H9 (cell line): ENCODE measurements at regions not wholly inside any gene's neighbourhood (a gene's known extent, or its start where the extent isn't known, plus 50 kb on each side); places are given as distances from the start of the nearest gene placed in this dataset.
"Not testable (repeated sequence)": the region's sequence is repeated elsewhere in the genome, so short reads cannot be mapped to it uniquely, and the experiment has no call there.

Experiments
- DNase-seq: peaks from one replicate; pipeline ENCODE4 v3.0.0-alpha.2; 2017
- H2AFZ ChIP-seq: one replicate; pipeline ENCODE4 v1.6.1; 2013; ENCODE audit warnings: mild to moderate bottlenecking, low read length, control low read depth, moderate library complexity
- H2AK5ac ChIP-seq: 2 replicates; pipeline ENCODE4 v1.6.1; 2013; ENCODE audit warnings: low read length, control low read depth, mixed read lengths; ENCODE audit not compliant: insufficient read length
- H2BK120ac ChIP-seq: one replicate; pipeline ENCODE4 v1.6.1; 2013; ENCODE audit warnings: low read depth, mild to moderate bottlenecking, low read length, control low read depth, inconsistent platforms; ENCODE audit not compliant: poor library complexity, severe bottlenecking
- H2BK12ac ChIP-seq: 2 replicates; pipeline ENCODE4 v1.6.1; 2013; ENCODE audit warnings: low read length, control low read depth, mixed read lengths, low read depth; ENCODE audit not compliant: insufficient read length
- H2BK15ac ChIP-seq: 2 replicates; pipeline ENCODE4 v1.6.1; 2013; ENCODE audit warnings: low read depth, low read length, control low read depth
- H2BK20ac ChIP-seq: one replicate; pipeline ENCODE4 v1.6.1; 2013; ENCODE audit warnings: low read depth, mild to moderate bottlenecking, low read length, control low read depth, inconsistent platforms; ENCODE audit not compliant: poor library complexity, severe bottlenecking
- H2BK5ac ChIP-seq: 2 replicates; pipeline ENCODE4 v1.6.1; 2013; ENCODE audit warnings: low read length, control low read depth, mixed read lengths; ENCODE audit not compliant: insufficient read length
- H3K14ac ChIP-seq: 2 replicates; pipeline ENCODE4 v1.6.1; 2013; ENCODE audit warnings: low read length, control low read depth; ENCODE audit not compliant: insufficient read depth
- H3K18ac ChIP-seq: 2 replicates; pipeline ENCODE4 v1.6.1; 2013; ENCODE audit warnings: low read depth, mild to moderate bottlenecking, mixed read lengths, low read length, control low read depth; ENCODE audit not compliant: insufficient read length
- H3K23ac ChIP-seq: 2 replicates; pipeline ENCODE4 v1.6.1; 2013; ENCODE audit warnings: low read length, control low read depth, mixed read lengths, low read depth; ENCODE audit not compliant: insufficient read length
- H3K23me2 ChIP-seq: 2 replicates; pipeline ENCODE4 v1.6.1; 2013; ENCODE audit warnings: low read depth, mild to moderate bottlenecking, mixed read lengths, low read length, control low read depth; ENCODE audit not compliant: insufficient read length, poor library complexity, severe bottlenecking
- H3K27ac ChIP-seq: 2 replicates; pipeline ENCODE4 v1.5.1; 2013; ENCODE audit warnings: low read length, control low read depth, mixed read lengths, low read depth; ENCODE audit not compliant: insufficient read length
- H3K27me3 ChIP-seq: 2 replicates; pipeline ENCODE4 v1.6.1; 2013; ENCODE audit warnings: low read length, control low read depth, inconsistent platforms; ENCODE audit not compliant: insufficient read depth
- H3K4ac ChIP-seq: 2 replicates; pipeline ENCODE4 v1.6.1; 2013; ENCODE audit warnings: low read depth, mild to moderate bottlenecking, control low read depth, inconsistent platforms, low read length, moderate library complexity
- H3K4me1 ChIP-seq: 2 replicates; pipeline ENCODE4 v1.6.1; 2013; ENCODE audit warnings: low read length, control low read depth, inconsistent platforms; ENCODE audit not compliant: insufficient read depth
- H3K4me2 ChIP-seq: 2 replicates; pipeline ENCODE4 v1.6.1; 2013; ENCODE audit warnings: low read length, control low read depth, mixed read lengths; ENCODE audit not compliant: insufficient read length, insufficient read depth
- H3K56ac ChIP-seq: 2 replicates; pipeline ENCODE4 v1.6.1; 2013; ENCODE audit warnings: low read depth, mild to moderate bottlenecking, mixed read lengths, low read length, control low read depth; ENCODE audit not compliant: insufficient read length
- H3K79me1 ChIP-seq: 2 replicates; pipeline ENCODE4 v1.6.1; 2013; ENCODE audit warnings: low read depth, mild to moderate bottlenecking, moderate library complexity, low read length, control low read depth, inconsistent platforms; ENCODE audit not compliant: insufficient read depth, poor library complexity, severe bottlenecking
- H3K79me2 ChIP-seq: 2 replicates; pipeline ENCODE4 v1.6.1; 2013; ENCODE audit warnings: low read length, control low read depth, inconsistent platforms; ENCODE audit not compliant: insufficient read depth
- H3K9ac ChIP-seq: 2 replicates; pipeline ENCODE4 v1.6.1; 2013; ENCODE audit warnings: low read length, control low read depth, mixed read lengths; ENCODE audit not compliant: insufficient read length; ENCODE audit errors: extremely low read depth
- H3K9me3 ChIP-seq: one replicate; pipeline ENCODE4 v1.6.1; 2013; ENCODE audit warnings: low read depth, low read length, inconsistent platforms; ENCODE audit not compliant: control insufficient read depth
- H3T11ph ChIP-seq: one replicate; pipeline ENCODE4 v1.6.1; 2013; ENCODE audit warnings: mild to moderate bottlenecking, low read length, control low read depth, inconsistent platforms
- H4K20me1 ChIP-seq: one replicate; pipeline ENCODE4 v1.6.1; 2013; ENCODE audit not compliant: control insufficient read depth, insufficient read length, insufficient read depth
- H4K5ac ChIP-seq: 2 replicates; pipeline ENCODE4 v1.6.1; 2013; ENCODE audit warnings: low read depth, mild to moderate bottlenecking, mixed read lengths, low read length, control low read depth; ENCODE audit not compliant: insufficient read length
- H4K8ac ChIP-seq: replicated peaks from 2 replicates; pipeline ENCODE4 v1.6.1; 2013; ENCODE audit warnings: low read length, control low read depth, mixed read lengths, low read depth; ENCODE audit not compliant: insufficient read length
- H4K91ac ChIP-seq: 2 replicates; pipeline ENCODE4 v1.6.1; 2013; ENCODE audit warnings: low read depth, mild to moderate bottlenecking, moderate library complexity, mixed read lengths, low read length, control low read depth; ENCODE audit not compliant: insufficient read length
- H3K27ac Mint-ChIP-seq, 3 experiments: 2 replicates in 2 of 3; 3 replicates in 1 of 3; pipeline ENCODE4 v1.8.0; 2020 to 2021; ENCODE audit warnings: mixed read lengths in 3 of 3, mild to moderate bottlenecking in 1 of 3, moderate library complexity in 1 of 3
- H3K27me3 Mint-ChIP-seq: 2 replicates; pipeline ENCODE4 v1.8.0; 2021; ENCODE audit warnings: low read depth, mild to moderate bottlenecking, moderate library complexity, mixed read lengths
- H3K36me3 Mint-ChIP-seq, 3 experiments: 2 replicates in 2 of 3; 3 replicates in 1 of 3; pipeline ENCODE4 v1.8.0; 2020 to 2021; ENCODE audit warnings: low read depth in 3 of 3, mixed read lengths in 3 of 3; ENCODE audit not compliant: insufficient read depth in 1 of 3
- H3K4me1 Mint-ChIP-seq, 2 experiments: 2 replicates each; pipeline ENCODE4 v1.8.0; 2020; ENCODE audit warnings: mixed read lengths in 2 of 2
- H3K4me3 Mint-ChIP-seq, 2 experiments: 2 replicates in 1 of 2; 3 replicates in 1 of 2; pipeline ENCODE4 v1.8.0; 2020 to 2021; ENCODE audit warnings: mild to moderate bottlenecking in 2 of 2, mixed read lengths in 2 of 2, moderate library complexity in 1 of 2
- H3K9me3 Mint-ChIP-seq, 2 experiments: 2 replicates in 1 of 2; 3 replicates in 1 of 2; pipeline ENCODE4 v1.8.0; 2020; ENCODE audit warnings: mild to moderate bottlenecking in 2 of 2, mixed read lengths in 2 of 2, moderate library complexity in 1 of 2
- CTCF ChIP-seq: fragments of 200-600 bp; sonication (generic); conservative IDR thresholded peaks from 3 replicates; pipeline ENCODE4 v1.8.0; 2021; ENCODE audit warnings: antibody characterized with exemption, mild to moderate bottlenecking
- whole genome bisulfite sequencing: extraction: QIAGEN DNeasy Blood & Tissue Kit; methylation state at CpG from one replicate; pipeline ENCODE4 v1.1.7; 2013; ENCODE audit warnings: missing lambda C conversion rate, low lambda C conversion rate, mixed read lengths; ENCODE audit not compliant: insufficient read length; ENCODE audit errors: extremely low coverage; 5-methylcytosine and 5-hydroxymethylcytosine counted together

- H4K5ac ChIP-seq: no peak overlapping the region
These were observed 204.4 kb upstream of the ANO5 start for GRCh38 chr11:21988477-21988876.

GRCh38 chr11:22001803-22002202 lies 191.1 kb upstream of the ANO5 start:
- not testable (repeated sequence) for H3K27me3 Mint-ChIP-seq, H3K9me3 ChIP-seq

More at GRCh38 chr11:21988477-21988876, 204.4 kb upstream of the ANO5 start:
- no peaks in the 10 kb centered on the region for H3K9me3 ChIP-seq
- H3K23me2 ChIP-seq: no peaks in the 10 kb centered on the region
- TF ChIP-seq CTCF: no peak
- H3K4me1 ChIP-seq: no peaks in the 10 kb centered on the region
- no peak overlapping the region for H4K8ac ChIP-seq
- no peaks in the 10 kb centered on the region for H3K79me1 ChIP-seq
- no peak overlapping the region for H3K27ac Mint-ChIP-seq
- H3K23ac ChIP-seq: no peak overlapping the region
- H3K27me3 Mint-ChIP-seq: no peaks in the 10 kb centered on the region; the same call in 1 of the 2 replicates
- no peak overlapping the region for H3K18ac ChIP-seq
- H3K27me3 ChIP-seq: no peaks in the 10 kb centered on the region
- no peak overlapping the region for H3K27ac ChIP-seq
- H3K4me2 ChIP-seq: no peak overlapping the region
- no peak overlapping the region for H2BK12ac ChIP-seq
- H2AK5ac ChIP-seq: no peak overlapping the region
- H3K4ac ChIP-seq: no peak overlapping the region
- no peak for DNase-seq
- no peaks in the 10 kb centered on the region for H3K36me3 Mint-ChIP-seq
- no peak overlapping the region for H3K4me3 Mint-ChIP-seq
- H2BK20ac ChIP-seq: no peak overlapping the region
- no peak overlapping the region for H3K9ac ChIP-seq
- no peak overlapping the region for H3K14ac ChIP-seq
- no peak overlapping the region for H4K91ac ChIP-seq
- H2BK15ac ChIP-seq: no peak overlapping the region
- no peak overlapping the region for H2BK5ac ChIP-seq
- no CpG with 5 or more reads among the region's 1 CpG for WGBS
- H2AFZ ChIP-seq: no peak overlapping the region
- H3T11ph ChIP-seq: no peak overlapping the region
- no peaks in the 10 kb centered on the region for H4K20me1 ChIP-seq
- no peaks in the 10 kb centered on the region for H3K9me3 Mint-ChIP-seq
- peaks cover 7% of the 10 kb centered on the region in 2 experiments; a peak in 3 of 4 replicates for H3K4me1 Mint-ChIP-seq
- H2BK120ac ChIP-seq: no peak overlapping the region
- H3K79me2 ChIP-seq: no peaks in the 10 kb centered on the region
- no peak overlapping the region for H3K56ac ChIP-seq

More at GRCh38 chr11:22001803-22002202, 191.1 kb upstream of the ANO5 start:
- not testable (repeated sequence) for H3K18ac ChIP-seq, H2BK12ac ChIP-seq, H3K9ac ChIP-seq, H4K20me1 ChIP-seq, H3K27me3 ChIP-seq, H3K14ac ChIP-seq, H3K4me1 ChIP-seq, H4K91ac ChIP-seq, DNase-seq, H3K23ac ChIP-seq, H3K4me3 Mint-ChIP-seq, H3K27ac ChIP-seq, H3K79me2 ChIP-seq, H2BK120ac ChIP-seq, H2BK20ac ChIP-seq, H3K4me1 Mint-ChIP-seq, H3K4me2 ChIP-seq, H4K5ac ChIP-seq, H3K79me1 ChIP-seq, H3T11ph ChIP-seq, H4K8ac ChIP-seq, H2AFZ ChIP-seq, H3K4ac ChIP-seq, H3K27ac Mint-ChIP-seq, H3K56ac ChIP-seq, H2AK5ac ChIP-seq, H2BK15ac ChIP-seq, H2BK5ac ChIP-seq, H3K23me2 ChIP-seq
- no CpG with 5 or more reads among the region's 6 CpGs for WGBS
- H3K9me3 Mint-ChIP-seq: peaks cover 17 to 32% of the 10 kb centered on the region in 2 experiments
- peaks cover 0 to 15% (median 8%) of the 10 kb centered on the region in 3 experiments; a peak in 6 of 7 replicates for H3K36me3 Mint-ChIP-seq
